ENCODE measurements at regions not wholly inside any gene's neighbourhood (a gene's known extent, or its start where the extent isn't known, plus 50 kb on each side); places are given as distances from the start of the nearest gene placed in this dataset.
"Not testable (repeated sequence)": the region's sequence is repeated elsewhere in the genome, so short reads cannot be mapped to it uniquely, and the experiment has no call there.

GRCh38 chrY:21039811-21040210 is 283.9 kb downstream of the RPS4Y2 start:
- Mint-ChIP-seq H3K27me3 (ENCODE audit: insufficient read depth) (no peaks in the 10 kb centered on the region), H3K9me3 (peaks cover 29% of the 10 kb centered on the region), H3K4me1 (ENCODE audit: low read depth) (peaks cover 54% of the 10 kb centered on the region), H3K27ac (no peak overlapping the region), H3K36me3 (ENCODE audit: low read depth) (peaks cover 27% of the 10 kb centered on the region), H3K4me3 (no peak overlapping the region)
- intact Hi-C loops (cut with micrococcal nuclease): loop anchor here (10.0 kb wide), 3 partner anchors 205 to 465 kb away; partner anchors contain the start of gene EIF1AY
- no peak for DNase-seq (ENCODE audit: low spot score)

- H3K27ac Mint-ChIP-seq; H3K4me3 Mint-ChIP-seq; intact Hi-C loops (cut with micrococcal nuclease); DNase-seq (ENCODE audit: low spot score); H3K27me3 Mint-ChIP-seq (ENCODE audit: insufficient read depth): not testable (repeated sequence)
- H3K4me1 Mint-ChIP-seq (ENCODE audit: low read depth): peaks cover 45% of the 10 kb centered on the region
- H3K36me3 Mint-ChIP-seq (ENCODE audit: low read depth): peaks cover 27% of the 10 kb centered on the region
- peaks cover 29% of the 10 kb centered on the region for H3K9me3 Mint-ChIP-seq
These were observed 284.8 kb downstream of the RPS4Y2 start for GRCh38 chrY:21040711-21041110.

- Mint-ChIP-seq H3K9me3 (peaks cover 10% of the 10 kb centered on the region), H3K36me3 (ENCODE audit: low read depth) (no peaks in the 10 kb centered on the region), H3K4me3 (no peak overlapping the region), H3K27ac (no peak overlapping the region), H3K4me1 (ENCODE audit: low read depth) (peaks cover 18% of the 10 kb centered on the region), H3K27me3 (ENCODE audit: insufficient read depth) (no peaks in the 10 kb centered on the region)
- no peak for DNase-seq (ENCODE audit: low spot score)
- intact Hi-C loops (cut with micrococcal nuclease): loop anchor here (10.0 kb wide), 1 partner anchor 62 kb away; no protein-coding TSS in a partner anchor
These were observed 317.2 kb downstream of the RPS4Y2 start for GRCh38 chrY:21073079-21073478.

- Mint-ChIP-seq H3K4me1 (ENCODE audit: low read depth) (peaks cover 18% of the 10 kb centered on the region), H3K27ac (no peak overlapping the region), H3K4me3 (no peak overlapping the region), H3K36me3 (ENCODE audit: low read depth) (no peaks in the 10 kb centered on the region), H3K27me3 (ENCODE audit: insufficient read depth) (no peaks in the 10 kb centered on the region), H3K9me3 (peaks cover 10% of the 10 kb centered on the region)
- no peak for DNase-seq (ENCODE audit: low spot score)
- intact Hi-C loops (cut with micrococcal nuclease): loop anchor here (10.0 kb wide), 1 partner anchor 61 kb away; no protein-coding TSS in a partner anchor
These were observed 317.8 kb downstream of the RPS4Y2 start for GRCh38 chrY:21073641-21074260.

- intact Hi-C loops (cut with micrococcal nuclease): loop anchor here (10.0 kb wide), 1 partner anchor 59 kb away; no protein-coding TSS in a partner anchor
- Mint-ChIP-seq H3K9me3 (peaks cover 10% of the 10 kb centered on the region), H3K4me1 (ENCODE audit: low read depth) (peaks cover 18% of the 10 kb centered on the region), H3K36me3 (ENCODE audit: low read depth) (no peaks in the 10 kb centered on the region), H3K27me3 (ENCODE audit: insufficient read depth) (no peaks in the 10 kb centered on the region), H3K27ac (no peak overlapping the region), H3K4me3 (no peak overlapping the region)
- no peak for DNase-seq (ENCODE audit: low spot score)
These were observed 319.8 kb downstream of the RPS4Y2 start for GRCh38 chrY:21075658-21076057.

- Mint-ChIP-seq H3K36me3 (ENCODE audit: low read depth) (peaks cover 1% of the 10 kb centered on the region), H3K4me1 (ENCODE audit: low read depth) (peaks cover 24% of the 10 kb centered on the region), H3K27ac (no peak overlapping the region), H3K27me3 (ENCODE audit: insufficient read depth) (no peaks in the 10 kb centered on the region), H3K9me3 (peaks cover 4% of the 10 kb centered on the region), H3K4me3 (no peak overlapping the region)
- no peak for DNase-seq (ENCODE audit: low spot score)
- intact Hi-C loops (cut with micrococcal nuclease): loop anchor here (10.0 kb wide), 2 partner anchors 55 to 265 kb away; no protein-coding TSS in a partner anchor
These were observed 323.8 kb downstream of the RPS4Y2 start for GRCh38 chrY:21079670-21080069.

GRCh38 chrY:21081640-21082611 is 326.0 kb downstream of the RPS4Y2 start:
- Mint-ChIP-seq H3K27ac (no peak overlapping the region), H3K9me3 (peaks cover 16% of the 10 kb centered on the region), H3K36me3 (ENCODE audit: low read depth) (peaks cover 5% of the 10 kb centered on the region), H3K4me3 (no peak overlapping the region), H3K27me3 (ENCODE audit: insufficient read depth) (no peaks in the 10 kb centered on the region), H3K4me1 (ENCODE audit: low read depth) (peaks cover 12% of the 10 kb centered on the region)
- intact Hi-C loops (cut with micrococcal nuclease): loop anchor here (10.0 kb wide), 1 partner anchor 267 kb away; no protein-coding TSS in a partner anchor
- DNase-seq (ENCODE audit: low spot score): no peak

GRCh38 chrY:21082639-21083038 is 326.7 kb downstream of the RPS4Y2 start:
- DNase-seq (ENCODE audit: low spot score): no peak
- Mint-ChIP-seq H3K27me3 (ENCODE audit: insufficient read depth) (no peaks in the 10 kb centered on the region), H3K9me3 (peaks cover 22% of the 10 kb centered on the region), H3K4me1 (ENCODE audit: low read depth) (peaks cover 9% of the 10 kb centered on the region), H3K27ac (no peak overlapping the region), H3K4me3 (no peak overlapping the region), H3K36me3 (ENCODE audit: low read depth) (peaks cover 8% of the 10 kb centered on the region)
- intact Hi-C loops (cut with micrococcal nuclease): loop anchor here (10.0 kb wide), 1 partner anchor 268 kb away; no protein-coding TSS in a partner anchor

GRCh38 chrY:21091909-21092308 is 336.0 kb downstream of the RPS4Y2 start:
- Mint-ChIP-seq H3K9me3 (peaks cover 12% of the 10 kb centered on the region), H3K27ac (no peak overlapping the region), H3K27me3 (ENCODE audit: insufficient read depth) (peaks cover 2% of the 10 kb centered on the region), H3K36me3 (ENCODE audit: low read depth) (peaks cover 3% of the 10 kb centered on the region), H3K4me3 (no peak overlapping the region), H3K4me1 (ENCODE audit: low read depth) (peaks cover 13% of the 10 kb centered on the region)
- DNase-seq (ENCODE audit: low spot score): no peak
- intact Hi-C loops (cut with micrococcal nuclease): loop anchor here (5.0 kb wide), 3 partner anchors 345 to 535 kb away; partner anchors contain the start of gene EIF1AY

GRCh38 chrY:21102507-21102906 is 346.6 kb downstream of the RPS4Y2 start:
- Mint-ChIP-seq H3K4me1 (ENCODE audit: low read depth) (peaks cover 39% of the 10 kb centered on the region), H3K9me3 (peaks cover 3% of the 10 kb centered on the region), H3K27me3 (ENCODE audit: insufficient read depth) (no peaks in the 10 kb centered on the region), H3K4me3 (peak overlapping the region; percentile 4), H3K27ac (peak overlapping the region; percentile 69), H3K36me3 (ENCODE audit: low read depth) (peaks cover 4% of the 10 kb centered on the region)
- no peak for DNase-seq (ENCODE audit: low spot score)
- intact Hi-C loops (cut with micrococcal nuclease): no loop called here

- Mint-ChIP-seq H3K4me1 (ENCODE audit: low read depth) (peaks cover 39% of the 10 kb centered on the region), H3K27me3 (ENCODE audit: insufficient read depth) (no peaks in the 10 kb centered on the region), H3K27ac (no peak overlapping the region), H3K9me3 (peaks cover 3% of the 10 kb centered on the region), H3K4me3 (no peak overlapping the region), H3K36me3 (ENCODE audit: low read depth) (peaks cover 2% of the 10 kb centered on the region)
- intact Hi-C loops (cut with micrococcal nuclease): loop anchor here (2.0 kb wide), 5 partner anchors 69 to 527 kb away; no protein-coding TSS in a partner anchor
- DNase-seq (ENCODE audit: low spot score): no peak
These were observed 348.0 kb downstream of the RPS4Y2 start for GRCh38 chrY:21103885-21104284.

- Mint-ChIP-seq H3K4me1 (ENCODE audit: low read depth) (peaks cover 47% of the 10 kb centered on the region), H3K27ac (peak overlapping the region; percentile 94), H3K27me3 (ENCODE audit: insufficient read depth) (no peaks in the 10 kb centered on the region), H3K4me3 (peak overlapping the region; percentile 45), H3K9me3 (peaks cover 3% of the 10 kb centered on the region), H3K36me3 (ENCODE audit: low read depth) (peaks cover 2% of the 10 kb centered on the region)
- DNase-seq (ENCODE audit: low spot score): no peak
- intact Hi-C loops (cut with micrococcal nuclease): loop anchor here (2.0 to 5.0 kb wide), 6 partner anchors 71 to 529 kb away; no protein-coding TSS in a partner anchor
These were observed 349.6 kb downstream of the RPS4Y2 start for GRCh38 chrY:21105529-21105928.

Measured in activated T-helper 1 cell treated with anti-CD3 and anti-CD28 coated beads, Interleukin-12 subunit alpha, Interleukin-12 subunit beta, Interleukin-2, Interleukin-4 antibody, amounts not matched to agents 30 ng/mL and 10 ng/mL and 1 ng/mL, durations not matched to agents 14 hours and 24 hours and 36 hours (primary cell).